IMR-90 (cell line): ENCODE measurements at regions not wholly inside any gene's neighbourhood (a gene's known extent, or its start where the extent isn't known, plus 50 kb on each side); places are given as distances from the start of the nearest gene placed in this dataset.

Source experiments
- POLR2A ChIP-seq: IDR thresholded peaks from 2 replicates; pipeline ENCODE4 v1.6.1; 2012; ENCODE audit warnings: mild to moderate bottlenecking, low read depth, low read length
- TF ChIP-seq, protein P1 (sequence below): conservative IDR thresholded peaks from 2 replicates; pipeline ENCODE4 v1.5.1; 2012; ENCODE audit warnings: mild to moderate bottlenecking, low read depth, low read length, improper control_type of control experiment

DNA sequence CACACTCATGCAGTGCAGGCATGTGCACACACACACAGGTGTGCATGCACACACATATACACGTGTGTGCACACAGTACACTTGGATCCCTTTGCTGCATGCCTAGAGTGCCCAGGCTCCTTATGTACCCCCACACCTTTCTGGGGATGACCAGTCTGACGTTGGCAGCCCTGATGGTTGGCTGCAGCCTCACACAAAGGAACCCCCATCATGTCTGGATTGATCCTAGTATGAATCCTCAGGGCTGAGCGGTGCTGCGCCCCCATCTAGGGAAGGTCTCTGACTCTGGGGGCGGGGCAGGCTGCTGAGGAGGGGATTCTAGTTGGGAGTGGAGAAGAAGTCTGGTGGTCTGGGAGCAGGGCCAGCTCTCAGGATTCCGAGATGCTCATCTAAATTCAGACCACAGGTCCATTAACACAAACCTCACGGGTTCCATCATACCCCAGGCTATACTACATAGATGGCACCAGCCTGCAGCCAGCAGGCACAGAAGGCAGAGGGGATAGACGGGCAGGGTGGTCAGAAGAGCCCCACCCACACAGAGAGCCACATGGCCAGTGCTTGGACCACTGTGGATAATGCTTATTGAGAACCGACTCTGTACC, 50.5 kb upstream of the OLFM1 start:
- no peak for TF ChIP-seq POLR2A
- TF ChIP-seq, protein P1, sequence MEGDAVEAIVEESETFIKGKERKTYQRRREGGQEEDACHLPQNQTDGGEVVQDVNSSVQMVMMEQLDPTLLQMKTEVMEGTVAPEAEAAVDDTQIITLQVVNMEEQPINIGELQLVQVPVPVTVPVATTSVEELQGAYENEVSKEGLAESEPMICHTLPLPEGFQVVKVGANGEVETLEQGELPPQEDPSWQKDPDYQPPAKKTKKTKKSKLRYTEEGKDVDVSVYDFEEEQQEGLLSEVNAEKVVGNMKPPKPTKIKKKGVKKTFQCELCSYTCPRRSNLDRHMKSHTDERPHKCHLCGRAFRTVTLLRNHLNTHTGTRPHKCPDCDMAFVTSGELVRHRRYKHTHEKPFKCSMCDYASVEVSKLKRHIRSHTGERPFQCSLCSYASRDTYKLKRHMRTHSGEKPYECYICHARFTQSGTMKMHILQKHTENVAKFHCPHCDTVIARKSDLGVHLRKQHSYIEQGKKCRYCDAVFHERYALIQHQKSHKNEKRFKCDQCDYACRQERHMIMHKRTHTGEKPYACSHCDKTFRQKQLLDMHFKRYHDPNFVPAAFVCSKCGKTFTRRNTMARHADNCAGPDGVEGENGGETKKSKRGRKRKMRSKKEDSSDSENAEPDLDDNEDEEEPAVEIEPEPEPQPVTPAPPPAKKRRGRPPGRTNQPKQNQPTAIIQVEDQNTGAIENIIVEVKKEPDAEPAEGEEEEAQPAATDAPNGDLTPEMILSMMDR: no peak
